NCI-H526 treated with DMSO at 0.1 percent for 48 hours (cell line): ENCODE measurements at regions not wholly inside any gene's neighbourhood (a gene's known extent, or its start where the extent isn't known, plus 50 kb on each side); places are given as distances from the start of the nearest gene placed in this dataset.

Source experiments
- DNase-seq: peaks from one replicate; lab custom pipeline; 2025; lab: John Stamatoyannopoulos, UW

- DNase-seq: no peak
Observed at GRCh38 chr14:97517566-97518234, 720.5 kb downstream of the VRK1 start.

DNA sequence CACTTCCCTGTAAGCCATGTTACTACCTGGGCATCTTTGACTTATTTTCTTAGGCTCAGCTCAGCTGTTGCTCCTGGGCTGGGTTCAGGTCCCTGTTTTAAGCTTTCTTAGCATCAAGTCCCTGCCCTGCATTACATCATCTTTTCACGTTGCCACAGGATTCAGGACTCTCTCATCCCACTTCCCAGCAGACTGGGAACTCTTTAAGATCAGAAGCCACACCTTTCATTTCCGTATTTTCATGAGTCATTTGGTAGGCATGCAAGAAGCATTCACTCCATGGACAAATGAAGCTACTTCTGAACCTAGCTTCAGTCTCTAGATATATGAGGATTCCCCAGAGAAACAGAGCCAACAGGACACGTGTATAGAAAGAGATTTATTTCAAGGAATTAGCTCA is 726.8 kb downstream of the VRK1 start:
- DNase-seq: no peak

DNA sequence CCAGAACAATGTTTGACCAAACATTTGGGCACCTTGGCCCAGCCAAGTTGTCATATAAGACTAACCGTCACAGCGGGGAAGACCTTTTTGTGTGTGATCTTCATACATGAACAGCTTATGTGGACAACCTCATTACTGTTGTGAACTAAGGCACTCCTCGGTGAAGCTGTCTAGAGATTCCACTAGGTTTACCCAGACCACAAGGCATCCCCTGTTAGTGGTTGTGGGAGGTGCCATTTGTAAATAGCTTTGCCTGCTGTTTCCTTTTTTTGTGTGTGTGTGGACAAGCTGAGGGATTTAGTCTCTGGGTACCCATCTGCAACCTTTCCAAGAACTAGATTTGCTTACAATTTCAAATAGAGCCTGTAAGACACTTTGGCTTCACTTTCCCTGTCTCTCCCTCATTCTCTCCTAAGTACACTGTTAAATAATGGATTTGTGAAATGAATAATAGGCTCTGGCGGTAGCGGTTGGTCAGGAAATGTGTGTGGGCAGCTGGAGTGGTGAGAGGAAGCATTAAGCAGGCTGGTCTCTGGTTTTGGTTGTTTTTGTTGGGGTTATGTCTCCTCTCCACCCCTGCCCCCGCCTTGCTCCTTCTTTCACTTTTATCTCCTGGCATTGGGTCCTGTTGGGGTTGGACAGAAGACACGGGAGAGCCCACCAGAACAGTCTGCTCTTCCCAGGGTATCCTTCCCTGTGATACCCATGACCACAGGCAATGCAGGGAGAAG is 727.6 kb downstream of the VRK1 start:
- DNase-seq: no peak

- DNase-seq: no peak
Observed at GRCh38 chr14:97527993-97528392, 730.8 kb downstream of the VRK1 start.

GRCh38 chr14:97532052-97532451 is 734.9 kb downstream of the VRK1 start:
- no peak for DNase-seq

DNA sequence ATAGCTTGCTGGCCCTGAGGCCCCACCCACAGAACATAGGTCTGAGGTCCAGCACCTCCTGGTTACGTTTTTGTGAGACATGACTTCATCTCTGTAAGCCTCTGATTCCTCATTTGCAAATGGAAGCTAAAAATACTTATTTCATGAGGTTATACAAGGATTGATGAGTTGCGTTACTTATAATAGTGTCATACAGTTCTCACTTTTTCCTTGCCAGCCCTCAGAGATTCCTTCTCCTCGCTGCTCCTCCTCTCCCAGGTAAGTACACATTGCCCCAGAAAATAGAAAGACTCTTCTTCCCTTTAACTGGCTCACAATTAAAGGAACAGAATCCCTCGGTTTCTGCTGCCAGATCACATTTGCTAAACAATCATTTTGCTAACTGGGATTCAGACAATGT is 739.2 kb downstream of the VRK1 start:
- DNase-seq: no peak

DNA sequence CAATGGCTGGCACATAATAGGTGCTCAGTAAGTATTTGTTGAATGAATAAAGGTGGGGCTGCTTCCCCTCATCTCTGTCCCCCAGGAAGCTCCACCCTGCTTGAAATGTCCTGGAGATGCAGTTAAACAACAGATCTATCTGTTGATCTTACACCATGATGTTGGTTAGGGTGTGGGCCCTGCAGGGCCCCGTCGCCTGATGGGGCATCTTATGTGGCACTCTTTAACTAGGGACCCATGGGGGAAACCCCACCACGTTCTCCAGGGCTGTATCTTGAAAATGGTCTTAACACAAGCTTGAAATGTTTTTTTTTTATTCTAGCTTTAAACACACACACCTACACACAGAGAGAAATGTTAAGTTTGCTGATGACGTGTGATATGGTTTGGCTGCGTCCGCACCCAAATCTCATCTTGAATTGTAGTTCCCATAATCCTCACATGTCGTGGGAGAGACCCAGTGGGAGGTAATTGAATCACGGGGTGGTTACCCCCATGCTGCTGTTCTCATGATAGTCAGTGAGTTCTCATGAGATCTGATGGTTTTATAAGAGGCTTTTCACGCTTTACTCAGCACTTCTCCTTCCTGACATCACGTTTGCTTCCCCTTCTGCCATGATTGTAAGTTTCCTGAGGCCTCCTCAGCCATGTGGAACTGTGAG is 741.7 kb downstream of the VRK1 start:
- DNase-seq: no peak

- no peak for DNase-seq
Observed at GRCh38 chr14:97539411-97539795, 742.2 kb downstream of the VRK1 start.

GRCh38 chr14:97539884-97540283 is 742.7 kb downstream of the VRK1 start:
- no peak for DNase-seq

DNA sequence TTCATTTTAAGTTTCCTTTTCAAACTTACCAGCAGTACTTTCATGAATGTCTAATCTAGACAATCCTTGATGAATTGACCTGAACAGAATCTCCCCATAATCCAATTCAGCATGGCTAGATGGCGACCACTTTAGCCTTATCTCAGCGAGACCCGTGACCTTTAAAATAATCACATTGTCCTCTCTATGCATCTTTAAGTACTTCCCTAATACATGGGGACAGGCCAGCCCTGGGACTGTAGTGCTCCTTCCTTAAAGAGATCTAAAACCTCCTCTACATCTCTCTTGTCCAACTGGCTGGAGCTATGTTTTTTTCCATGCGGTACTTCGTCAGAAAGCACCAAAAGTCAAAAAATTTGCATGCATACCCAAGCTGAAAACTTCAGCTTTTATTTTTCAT is 746.0 kb downstream of the VRK1 start:
- no peak for DNase-seq

GRCh38 chr14:97543816-97544215 is 746.6 kb downstream of the VRK1 start:
- DNase-seq: no peak

- no peak for DNase-seq
Observed at GRCh38 chr14:97544571-97544970, 747.4 kb downstream of the VRK1 start.

DNA sequence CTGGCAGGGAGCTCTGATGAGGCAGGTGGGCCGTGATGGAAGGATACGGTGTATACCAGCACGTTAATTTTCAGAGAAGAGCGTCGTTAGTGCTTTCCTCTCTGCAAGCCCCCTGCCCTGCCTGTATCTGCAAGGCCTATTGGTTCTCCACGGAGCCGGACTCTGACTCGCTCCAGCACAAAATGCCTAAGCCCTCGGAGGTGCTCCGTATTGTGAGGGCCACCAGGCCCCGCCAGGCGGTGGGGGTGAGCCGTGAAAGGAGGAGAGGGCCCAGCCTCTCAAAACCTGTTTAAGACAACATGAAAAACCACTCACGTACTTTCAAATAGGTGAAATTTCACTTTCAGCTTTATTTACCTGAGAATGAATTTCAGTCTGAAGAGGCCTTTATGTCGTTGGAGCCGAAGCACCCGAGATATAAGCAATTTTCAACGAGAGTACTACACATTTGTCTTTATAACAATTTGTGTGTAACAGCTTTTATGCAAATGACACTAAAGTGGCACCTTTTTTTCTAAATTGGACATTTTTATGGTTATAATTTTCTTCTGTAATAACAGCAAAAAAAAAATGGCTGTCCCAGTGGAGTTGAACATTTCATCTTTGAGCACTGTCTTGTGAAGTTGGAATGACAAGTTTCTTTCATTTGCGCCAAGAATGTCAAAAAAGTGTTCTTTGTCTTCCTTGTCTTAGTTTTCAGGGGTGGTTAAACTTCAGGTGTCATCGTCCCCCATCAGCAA is 749.5 kb downstream of the VRK1 start:
- DNase-seq: no peak

- no peak for DNase-seq
Observed at GRCh38 chr14:97550463-97550862, 753.3 kb downstream of the VRK1 start.

GRCh38 chr14:97554597-97554996 is 757.4 kb downstream of the VRK1 start:
- no peak for DNase-seq

DNA sequence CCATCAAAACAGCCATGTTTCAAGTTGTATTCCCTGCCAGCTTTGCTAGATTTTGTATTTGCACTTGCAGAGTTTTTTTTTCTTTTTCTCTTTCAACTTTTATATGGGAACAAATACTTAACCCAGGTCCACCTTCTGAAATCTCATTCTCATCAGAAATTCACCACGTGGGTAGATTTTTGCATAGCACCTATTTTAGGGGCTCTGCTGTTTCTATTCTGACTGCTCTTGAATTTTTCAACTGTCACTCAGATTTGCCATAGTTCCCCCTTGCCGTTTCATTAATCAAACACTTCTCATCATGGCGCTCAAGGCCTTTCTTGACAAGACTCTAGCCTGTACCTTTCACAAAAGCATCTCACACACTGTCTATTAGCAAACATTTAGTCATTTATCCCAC is 767.2 kb downstream of the VRK1 start:
- DNase-seq: no peak

DNA sequence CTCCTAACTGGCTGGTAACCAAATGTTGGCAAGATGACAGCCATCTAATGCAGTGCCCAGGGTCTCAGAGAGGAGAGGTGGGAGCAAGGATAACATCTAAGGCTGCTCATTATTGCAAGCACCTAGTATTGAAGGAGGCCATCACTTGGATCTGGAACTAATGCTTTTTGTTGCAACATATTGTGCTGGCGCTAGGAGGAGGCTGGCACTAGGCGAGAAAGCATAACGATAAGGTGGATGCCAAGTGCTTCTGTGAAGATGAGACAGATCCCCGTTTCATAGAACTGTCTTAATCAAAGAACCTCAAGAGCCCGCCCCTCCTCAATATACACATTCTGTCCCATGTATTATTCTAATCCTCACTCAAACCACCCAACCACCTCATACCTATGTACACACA is 774.0 kb downstream of the VRK1 start:
- no peak for DNase-seq

DNA sequence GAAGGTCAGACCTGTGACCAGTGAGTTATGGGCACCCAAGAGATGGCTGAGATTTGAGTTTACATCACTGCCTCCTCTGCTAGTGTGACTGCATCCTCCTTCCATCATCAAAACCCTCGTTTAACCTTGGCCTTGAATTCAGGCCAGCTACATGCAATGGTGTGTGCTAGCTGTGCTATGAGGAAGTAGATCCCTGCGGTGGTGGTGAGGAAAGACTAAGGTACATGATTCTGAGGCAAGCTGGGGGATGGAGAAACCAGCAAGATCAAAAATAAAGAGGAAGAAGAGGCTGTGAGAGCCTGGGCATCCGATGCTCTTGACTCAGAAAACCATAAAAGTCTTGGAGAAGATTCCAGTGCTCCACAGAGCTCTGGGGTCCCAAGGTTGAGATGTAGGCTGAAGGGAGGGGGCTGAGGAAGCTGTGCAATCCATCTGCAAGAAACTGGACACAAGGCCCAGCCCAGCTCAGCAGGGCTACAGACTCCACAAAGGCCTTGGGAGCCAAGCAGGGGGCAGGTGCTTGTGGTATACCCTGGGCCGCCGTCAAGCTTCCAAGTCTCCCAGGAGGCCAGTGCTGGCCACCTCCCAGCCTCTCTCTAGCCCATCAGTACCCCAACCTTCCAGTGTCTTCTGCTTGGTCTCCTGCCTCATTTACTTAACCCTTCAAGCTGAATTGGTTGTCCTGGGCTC is 774.8 kb downstream of the VRK1 start:
- no peak for DNase-seq

DNA sequence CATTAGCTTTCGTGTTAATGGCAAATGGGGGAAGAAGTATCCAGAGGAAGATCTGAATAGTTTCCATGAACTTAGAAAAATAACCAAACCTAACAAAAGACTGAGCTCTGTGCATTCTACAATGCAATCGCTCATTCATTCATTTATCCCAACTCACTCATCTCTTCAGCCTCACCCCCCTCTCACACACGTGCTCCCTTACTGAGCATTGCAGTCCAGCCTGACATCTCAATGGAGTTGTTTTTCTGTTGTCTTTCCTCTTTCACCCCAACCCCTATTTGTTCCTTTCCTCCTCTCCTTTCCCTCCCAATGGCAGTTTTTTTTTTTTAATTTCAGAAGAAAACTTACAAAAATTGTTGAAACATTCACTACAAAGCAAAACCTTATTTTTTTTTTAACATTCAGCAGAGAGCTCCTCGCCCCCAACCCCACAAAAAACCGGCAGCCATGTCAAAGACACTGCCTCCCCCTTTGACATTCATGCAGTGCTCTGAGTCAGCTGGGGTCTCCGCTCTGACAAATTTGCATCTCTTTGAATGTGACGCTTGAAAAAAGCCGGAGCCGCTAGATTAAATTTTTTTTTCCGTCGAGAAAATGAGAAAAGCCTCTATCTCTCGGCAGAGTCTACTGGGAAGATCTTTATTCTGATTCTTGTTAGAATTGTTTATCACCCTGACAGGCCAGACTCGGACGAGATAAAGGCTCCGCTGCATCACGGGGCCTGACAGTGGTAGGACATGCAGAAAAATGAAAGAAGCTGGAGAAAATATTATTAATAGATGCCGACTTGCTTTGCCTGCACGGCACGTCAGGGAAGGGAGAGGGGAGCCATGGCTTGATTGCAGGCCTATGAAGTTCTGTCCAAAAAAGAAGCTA is 775.6 kb downstream of the VRK1 start:
- no peak for DNase-seq

DNA sequence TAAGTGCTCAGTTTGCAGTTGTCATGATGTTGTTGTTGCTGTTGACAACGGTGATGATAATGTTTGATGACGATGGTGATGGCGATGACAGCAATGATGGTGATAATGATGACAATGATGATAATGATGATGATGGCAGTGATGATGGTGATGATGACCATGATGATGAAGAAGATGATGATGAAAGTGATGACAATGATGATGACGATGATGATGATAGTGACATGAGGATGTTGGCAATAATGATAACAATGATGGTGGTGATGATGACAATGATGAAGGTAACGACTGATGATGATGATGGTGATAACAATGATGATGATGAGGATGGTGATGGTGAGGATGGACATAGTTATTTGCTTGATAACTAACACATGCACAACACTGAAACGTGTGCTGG is 778.5 kb downstream of the VRK1 start:
- DNase-seq: no peak

GRCh38 chr14:97578982-97579548 is 781.9 kb downstream of the VRK1 start:
- DNase-seq: peak; percentile 77
